HG02885 (cell line): ENCODE measurements at regions not wholly inside any gene's neighbourhood (a gene's known extent, or its start where the extent isn't known, plus 50 kb on each side); places are given as distances from the start of the nearest gene placed in this dataset.

Experiments used
- ATAC-seq: cut with Tn5 transposase; IDR thresholded peaks from one replicate; pipeline ENCODE4 v1.9.1; 2021; ENCODE audit warnings: mild to moderate bottlenecking; ENCODE audit not compliant: unreplicated experiment, poor library complexity

- ATAC-seq, result no peak
These were observed 509.2 kb upstream of the ID2 start for GRCh38 chr2:8172661-8173060.

- ATAC-seq, result no peak
These were observed 507.1 kb upstream of the ID2 start for GRCh38 chr2:8174641-8175257.

GRCh38 chr2:8176887-8177286, 505.0 kb upstream of the ID2 start:
- no peak for ATAC-seq

- ATAC-seq, result no peak
These were observed 504.3 kb upstream of the ID2 start for GRCh38 chr2:8177566-8177965.

GRCh38 chr2:8178911-8179310, 502.9 kb upstream of the ID2 start:
- ATAC-seq, result no peak

- no peak for ATAC-seq
These were observed 492.5 kb upstream of the ID2 start for GRCh38 chr2:8189316-8189715.

- no peak for ATAC-seq
These were observed 491.6 kb upstream of the ID2 start for GRCh38 chr2:8190279-8190678.

- ATAC-seq, result no peak
These were observed 490.4 kb upstream of the ID2 start for GRCh38 chr2:8191427-8191826.

GRCh38 chr2:8193146-8193545, 488.7 kb upstream of the ID2 start:
- ATAC-seq, result no peak

- no peak for ATAC-seq
These were observed 487.9 kb upstream of the ID2 start for GRCh38 chr2:8193686-8194615.

- no peak for ATAC-seq
These were observed 486.1 kb upstream of the ID2 start for GRCh38 chr2:8195784-8196183.

GRCh38 chr2:8196316-8196715, 485.5 kb upstream of the ID2 start:
- ATAC-seq, result no peak

- ATAC-seq, result no peak
These were observed 484.8 kb upstream of the ID2 start for GRCh38 chr2:8197101-8197500.

- no peak for ATAC-seq
These were observed 484.0 kb upstream of the ID2 start for GRCh38 chr2:8197825-8198224.

- no peak for ATAC-seq
These were observed 483.0 kb upstream of the ID2 start for GRCh38 chr2:8198766-8199382.

- ATAC-seq, result peak; percentile 78
These were observed 479.7 kb upstream of the ID2 start for GRCh38 chr2:8202132-8202531.

GRCh38 chr2:8203364-8203763, 478.5 kb upstream of the ID2 start:
- no peak for ATAC-seq

- ATAC-seq, result no peak
These were observed 477.1 kb upstream of the ID2 start for GRCh38 chr2:8204711-8205110.

- no peak for ATAC-seq
These were observed 472.4 kb upstream of the ID2 start for GRCh38 chr2:8209494-8209893.

GRCh38 chr2:8211384-8211783, 470.5 kb upstream of the ID2 start:
- no peak for ATAC-seq

GRCh38 chr2:8212239-8212638, 469.6 kb upstream of the ID2 start:
- ATAC-seq, result no peak
